NT2/D1 (cell line): ENCODE measurements at regions not wholly inside any gene's neighbourhood (a gene's known extent, or its start where the extent isn't known, plus 50 kb on each side); places are given as distances from the start of the nearest gene placed in this dataset.

Source experiments
- DNase-seq: peaks from one replicate; pipeline ENCODE4 v3.0.0-alpha.2; 2011; ENCODE audit warnings: low read depth, low spot score
- H3K27me3 ChIP-seq: 2 replicates; pipeline ENCODE4 v1.6.0; 2011; ENCODE audit warnings: mild to moderate bottlenecking; ENCODE audit not compliant: insufficient read length, insufficient read depth
- H3K36me3 ChIP-seq: 2 replicates; pipeline ENCODE4 v1.6.1; 2011; ENCODE audit warnings: mild to moderate bottlenecking, low read length, mixed read lengths; ENCODE audit not compliant: insufficient read depth, insufficient read length
- H3K4me1 ChIP-seq: 2 replicates; pipeline ENCODE4 v1.5.1; 2011; ENCODE audit not compliant: insufficient read depth, insufficient read length
- H3K4me3 ChIP-seq: 2 replicates; pipeline ENCODE4 v1.5.1; 2011; ENCODE audit warnings: low read depth; ENCODE audit not compliant: insufficient read length
- H3K9ac ChIP-seq: 2 replicates; pipeline ENCODE4 v1.6.0; 2011; ENCODE audit warnings: low read depth; ENCODE audit not compliant: insufficient read length
- H3K9me3 ChIP-seq: 2 replicates; pipeline ENCODE4 v1.5.1; 2011; ENCODE audit warnings: mild to moderate bottlenecking, low read length; ENCODE audit not compliant: insufficient read depth
- SUZ12 ChIP-seq: IDR thresholded peaks from 2 replicates; pipeline ENCODE4 v1.6.1; 2011; ENCODE audit not compliant: insufficient read length, insufficient read depth; ENCODE audit errors: extremely low read depth
- YY1 ChIP-seq: IDR thresholded peaks from 2 replicates; pipeline ENCODE4 v1.6.1; 2011; ENCODE audit not compliant: insufficient read length, insufficient read depth
- ZNF274 ChIP-seq: IDR thresholded peaks from 2 replicates; pipeline ENCODE4 v1.6.1; 2011; ENCODE audit warnings: mild to moderate bottlenecking, low read depth, low read length

DNA sequence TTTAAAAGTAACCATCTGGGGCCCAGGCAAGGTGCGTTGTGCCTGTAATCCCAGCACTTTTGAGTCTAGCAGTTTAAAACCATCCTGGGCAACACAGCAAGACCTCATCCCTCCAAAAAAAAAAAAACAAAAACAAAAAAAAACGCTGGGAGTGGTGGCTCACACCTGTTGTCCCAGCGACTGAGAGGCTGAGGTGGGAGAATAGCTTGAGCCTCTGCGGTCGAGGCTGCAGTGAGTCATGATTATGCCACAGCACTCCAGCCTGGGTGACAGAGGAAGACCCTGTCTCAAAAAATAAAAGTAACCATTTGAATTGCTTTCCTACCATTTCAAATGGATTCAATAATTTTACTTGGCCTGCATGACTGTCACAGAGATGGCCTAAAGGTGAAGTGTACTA lies 186.5 kb upstream of the ATP2B1 start:
- no peak for DNase-seq
- Histone ChIP-seq H3K4me3 (no peak overlapping the region), H3K4me1 (no peaks in the 10 kb centered on the region), H3K9ac (no peak overlapping the region), H3K9me3 (no peaks in the 10 kb centered on the region), H3K27me3 (no peaks in the 10 kb centered on the region), H3K36me3 (no peaks in the 10 kb centered on the region)
- TF ChIP-seq SUZ12 (no peak), YY1 (no peak), ZNF274 (no peak)

- H3K9ac ChIP-seq, result no peak overlapping the region
- H3K27me3 ChIP-seq, result no peaks in the 10 kb centered on the region
- no peak for DNase-seq
- peaks cover 5% of the 10 kb centered on the region; the same call in 1 of the 2 replicates for H3K9me3 ChIP-seq
- no peak for TF ChIP-seq YY1
- TF ChIP-seq SUZ12, result no peak
- TF ChIP-seq ZNF274, result no peak
- no peaks in the 10 kb centered on the region for H3K4me1 ChIP-seq
- no peak overlapping the region for H3K4me3 ChIP-seq
- H3K36me3 ChIP-seq, result no peaks in the 10 kb centered on the region
Observed at GRCh38 chr12:89893972-89894706, 185.5 kb upstream of the ATP2B1 start.

- H3K4me1 ChIP-seq, result no peaks in the 10 kb centered on the region
- DNase-seq, result no peak
- TF ChIP-seq SUZ12 (no peak), YY1 (no peak), ZNF274 (no peak)
- H3K4me3 ChIP-seq, result no peak overlapping the region
- no peak overlapping the region for H3K9ac ChIP-seq
- H3K27me3 ChIP-seq, result no peaks in the 10 kb centered on the region
- peaks cover 10% of the 10 kb centered on the region for H3K9me3 ChIP-seq
- no peaks in the 10 kb centered on the region for H3K36me3 ChIP-seq
Observed at GRCh38 chr12:89892436-89892835, 183.8 kb upstream of the ATP2B1 start.

- H3K4me1 ChIP-seq, result no peaks in the 10 kb centered on the region
- H3K9ac ChIP-seq, result no peak overlapping the region
- TF ChIP-seq YY1, result no peak
- TF ChIP-seq ZNF274, result no peak
- no peak for TF ChIP-seq SUZ12
- H3K4me3 ChIP-seq, result no peak overlapping the region
- H3K9me3 ChIP-seq, result peaks cover 10% of the 10 kb centered on the region
- no peaks in the 10 kb centered on the region for H3K27me3 ChIP-seq
- DNase-seq, result no peak
- H3K36me3 ChIP-seq, result no peaks in the 10 kb centered on the region
Observed at GRCh38 chr12:89891933-89892332, 183.3 kb upstream of the ATP2B1 start.

GRCh38 chr12:89890161-89890560 lies 181.5 kb upstream of the ATP2B1 start:
- Histone ChIP-seq H3K4me1 (no peaks in the 10 kb centered on the region), H3K27me3 (no peaks in the 10 kb centered on the region), H3K9ac (no peak overlapping the region), H3K9me3 (peaks cover 10% of the 10 kb centered on the region), H3K4me3 (no peak overlapping the region), H3K36me3 (no peaks in the 10 kb centered on the region)
- no peak for DNase-seq
- TF ChIP-seq ZNF274, result no peak
- no peak for TF ChIP-seq SUZ12
- no peak for TF ChIP-seq YY1

DNA sequence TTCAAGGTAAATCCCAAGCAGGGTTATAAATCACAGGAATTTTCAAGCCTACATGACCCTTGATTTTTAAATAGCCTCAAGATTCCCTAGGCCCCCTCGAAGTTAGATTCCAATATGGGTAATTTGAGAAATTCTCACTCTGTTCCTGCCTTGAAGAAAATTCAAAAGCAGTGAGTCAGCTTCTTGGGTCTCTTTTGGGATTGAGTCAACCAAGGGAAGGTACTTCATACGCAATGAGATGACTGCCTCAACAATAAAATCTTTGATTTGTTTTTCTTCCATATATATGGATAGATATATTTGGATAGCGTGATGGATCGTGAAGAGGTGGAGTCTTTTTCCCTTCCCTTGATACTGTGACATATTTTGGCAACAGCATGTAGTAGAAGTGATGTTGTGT lies 180.4 kb upstream of the ATP2B1 start:
- H3K27me3 ChIP-seq, result no peaks in the 10 kb centered on the region
- DNase-seq, result no peak
- TF ChIP-seq YY1, result no peak
- no peak for TF ChIP-seq ZNF274
- TF ChIP-seq SUZ12, result no peak

DNA sequence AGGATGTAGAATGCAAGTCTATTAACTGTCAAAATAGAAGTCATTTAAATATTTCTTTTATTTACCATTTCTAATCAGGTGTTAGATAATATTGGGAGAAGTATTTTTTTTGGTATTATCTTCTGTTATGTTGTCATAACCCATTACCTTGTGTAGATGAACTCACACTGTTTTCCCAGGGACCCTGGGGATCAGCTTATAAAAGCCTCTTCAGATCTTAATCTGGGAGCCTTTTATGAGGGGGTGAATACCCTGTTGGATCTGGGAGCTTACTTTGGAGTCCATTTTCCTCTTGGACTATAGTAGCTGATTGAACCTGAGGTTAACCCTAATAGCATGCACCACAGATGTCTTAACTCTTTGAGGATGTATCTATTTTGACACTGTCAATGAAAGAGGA lies 176.3 kb upstream of the ATP2B1 start:
- no peak for DNase-seq
- H3K4me1 ChIP-seq, result no peaks in the 10 kb centered on the region
- TF ChIP-seq YY1, result no peak
- TF ChIP-seq SUZ12, result no peak
- no peak for TF ChIP-seq ZNF274
- peaks cover 10% of the 10 kb centered on the region for H3K9me3 ChIP-seq
- H3K36me3 ChIP-seq, result no peaks in the 10 kb centered on the region
- H3K27me3 ChIP-seq, result no peaks in the 10 kb centered on the region
- no peak overlapping the region for H3K9ac ChIP-seq
- H3K4me3 ChIP-seq, result no peak overlapping the region

More for the DNA sequence above, 180.4 kb upstream of the ATP2B1 start:
- H3K9ac ChIP-seq, result no peak overlapping the region
- no peak overlapping the region for H3K4me3 ChIP-seq
- H3K9me3 ChIP-seq, result peaks cover 10% of the 10 kb centered on the region
- H3K36me3 ChIP-seq, result no peaks in the 10 kb centered on the region
- H3K4me1 ChIP-seq, result no peaks in the 10 kb centered on the region
